Uterus (tissue), 2 donors: ENCODE measurements at regions not wholly inside any gene's neighbourhood (a gene's known extent, or its start where the extent isn't known, plus 50 kb on each side); places are given as distances from the start of the nearest gene placed in this dataset.

ENCODE experiments used
- POLR2A ChIP-seq, 2 donors: fragments of 450-650 bp; IDR thresholded peaks; one replicate each; pipeline ENCODE4 v1.6.1; 2016; ENCODE audit warnings: antibody characterized with exemption in 2 of 2, mild to moderate bottlenecking in 1 of 2, moderate library complexity in 1 of 2
- TF ChIP-seq, protein P1 (sequence below), 4 experiments: fragments of 200-600 bp in 2 of 4; fragments of 450-650 bp in 2 of 4; sonication (generic) in 2 of 4; IDR thresholded peaks; one replicate each; pipeline ENCODE4 v1.5.1; 2016 to 2019; ENCODE audit warnings: antibody characterized with exemption in 4 of 4, mild to moderate bottlenecking in 2 of 4, moderate library complexity in 1 of 4

DNA sequence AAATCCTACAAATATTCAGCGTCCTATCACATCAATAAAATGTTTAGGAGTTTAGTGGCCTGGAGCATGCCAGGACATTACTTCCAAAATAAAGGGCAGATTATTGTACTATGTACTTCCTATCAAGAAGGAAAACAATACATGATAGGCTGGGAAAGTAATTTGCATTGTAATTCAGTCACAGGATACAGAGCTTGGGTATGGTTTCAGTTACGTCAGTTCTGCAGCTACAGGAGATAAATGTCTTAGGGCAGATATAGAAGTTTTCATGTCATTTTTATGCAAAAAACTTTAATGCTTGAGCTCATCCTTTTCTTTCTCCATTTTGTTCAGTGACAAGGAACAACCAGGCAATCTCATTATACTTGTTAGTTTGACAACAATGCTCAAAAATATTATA, 155.2 kb downstream of the NFKBIZ start:
- no peak for TF ChIP-seq POLR2A (IDR thresholded peaks at IDR 0.05)
- TF ChIP-seq, protein P1, sequence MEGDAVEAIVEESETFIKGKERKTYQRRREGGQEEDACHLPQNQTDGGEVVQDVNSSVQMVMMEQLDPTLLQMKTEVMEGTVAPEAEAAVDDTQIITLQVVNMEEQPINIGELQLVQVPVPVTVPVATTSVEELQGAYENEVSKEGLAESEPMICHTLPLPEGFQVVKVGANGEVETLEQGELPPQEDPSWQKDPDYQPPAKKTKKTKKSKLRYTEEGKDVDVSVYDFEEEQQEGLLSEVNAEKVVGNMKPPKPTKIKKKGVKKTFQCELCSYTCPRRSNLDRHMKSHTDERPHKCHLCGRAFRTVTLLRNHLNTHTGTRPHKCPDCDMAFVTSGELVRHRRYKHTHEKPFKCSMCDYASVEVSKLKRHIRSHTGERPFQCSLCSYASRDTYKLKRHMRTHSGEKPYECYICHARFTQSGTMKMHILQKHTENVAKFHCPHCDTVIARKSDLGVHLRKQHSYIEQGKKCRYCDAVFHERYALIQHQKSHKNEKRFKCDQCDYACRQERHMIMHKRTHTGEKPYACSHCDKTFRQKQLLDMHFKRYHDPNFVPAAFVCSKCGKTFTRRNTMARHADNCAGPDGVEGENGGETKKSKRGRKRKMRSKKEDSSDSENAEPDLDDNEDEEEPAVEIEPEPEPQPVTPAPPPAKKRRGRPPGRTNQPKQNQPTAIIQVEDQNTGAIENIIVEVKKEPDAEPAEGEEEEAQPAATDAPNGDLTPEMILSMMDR (IDR thresholded peaks at IDR 0.05) = no peak
